PC-9 (cell line): ENCODE measurements at regions not wholly inside any gene's neighbourhood (a gene's known extent, or its start where the extent isn't known, plus 50 kb on each side); places are given as distances from the start of the nearest gene placed in this dataset.
"Not testable (repeated sequence)": the region's sequence is repeated elsewhere in the genome, so short reads cannot be mapped to it uniquely, and the experiment has no call there.

Source experiments
- BruUV-seq: library from RNA; stranded (reverse); fragments of 400-500 nt; replicated peaks from 2 replicates; lab custom pipeline; 2021; lab: Mats Ljungman, UMichigan
- CTCF ChIA-PET: fragments of 300-600 bp; sonication (Branson Sonifier 250); formaldehyde crosslinking; loops from one replicate; lab custom pipeline; 2022; ENCODE audit warnings: antibody characterized with exemption; lab: Charles Lee
- POLR2A ChIA-PET: fragments of 300-600 bp; sonication (Branson Sonifier 250); formaldehyde crosslinking; loops from one replicate; lab custom pipeline; 2022; ENCODE audit warnings: antibody characterized with exemption; ENCODE audit not compliant: unreplicated experiment; lab: Charles Lee
- DNase-seq, 2 experiments: peaks; one replicate each; pipeline versions ENCODE4 v3.0.0 to v3.0.0-alpha.2; 2015 to 2022; ENCODE audit warnings: mixed read lengths in 1 of 2
- H2AFZ ChIP-seq: fragments of 200-600 bp; sonication (generic); 2 replicates; pipeline ENCODE4 v1.8.1; 2017; ENCODE audit warnings: antibody characterized with exemption
- H3F3A ChIP-seq: fragments of 200-600 bp; sonication (generic); 2 replicates; pipeline ENCODE4 v1.8.1; 2017; ENCODE audit warnings: antibody characterized with exemption, mild to moderate bottlenecking, low read depth; ENCODE audit not compliant: insufficient read depth
- H3K27ac ChIP-seq: fragments of 200-600 bp; sonication (generic); 2 replicates; pipeline ENCODE4 v1.6.1; 2016; ENCODE audit warnings: mixed run types
- H3K27me3 ChIP-seq: fragments of 200-600 bp; sonication (generic); 2 replicates; pipeline ENCODE4 v1.6.1; 2016; ENCODE audit warnings: low read depth, mixed run types; ENCODE audit not compliant: insufficient read depth
- H3K36me3 ChIP-seq: fragments of 200-600 bp; sonication (generic); 2 replicates; pipeline ENCODE4 v1.6.1; 2016; ENCODE audit warnings: low read depth, mixed run types
- H3K4me1 ChIP-seq: fragments of 200-600 bp; sonication (generic); replicated peaks from 2 replicates; pipeline ENCODE4 v1.6.1; 2016; ENCODE audit warnings: mixed run types; ENCODE audit not compliant: insufficient read depth
- H3K4me2 ChIP-seq: fragments of 200-600 bp; sonication (generic); 2 replicates; pipeline ENCODE4 v1.6.1; 2017; ENCODE audit warnings: mixed run types
- H3K4me3 ChIP-seq: fragments of 200-600 bp; sonication (generic); 2 replicates; pipeline ENCODE4 v1.6.1; 2016; ENCODE audit warnings: mixed run types
- H3K79me2 ChIP-seq: fragments of 200-600 bp; sonication (generic); 2 replicates; pipeline ENCODE4 v1.6.1; 2017; ENCODE audit warnings: low read depth, mixed run types
- H3K9me2 ChIP-seq: fragments of 200-600 bp; sonication (generic); 2 replicates; pipeline ENCODE4 v1.8.1; 2017; ENCODE audit warnings: mild to moderate bottlenecking; ENCODE audit not compliant: insufficient read depth
- H3K9me3 ChIP-seq: fragments of 200-600 bp; sonication (generic); 2 replicates; pipeline ENCODE4 v1.8.1; 2016; ENCODE audit warnings: low read depth; ENCODE audit not compliant: insufficient read depth
- H4K20me1 ChIP-seq: fragments of 200-600 bp; sonication (generic); 2 replicates; pipeline ENCODE4 v1.8.1; 2017; ENCODE audit not compliant: insufficient read depth
- CTCF ChIP-seq: fragments of 200-600 bp; sonication (generic); conservative IDR thresholded peaks from 2 replicates; pipeline ENCODE4 v1.6.1; 2017; ENCODE audit warnings: mixed run types, antibody characterized with exemption, mild to moderate bottlenecking, moderate library complexity
- EZH2 ChIP-seq: fragments of 200-600 bp; sonication (generic); IDR thresholded peaks from 2 replicates; pipeline ENCODE4 v1.8.0; 2017; ENCODE audit warnings: antibody characterized with exemption, low read depth
- intact Hi-C: fragments of 100-400 bp; cut with micrococcal nuclease; formaldehyde crosslinking; loops from one replicate; pipeline ENCODE4 v1.10.0; 2022; ENCODE audit not compliant: unreplicated experiment

GRCh38 chrX:129092242-129092641, 431.0 kb downstream of the SMARCA1 start:
- intact Hi-C loops: no loop called here
- no peaks in the 10 kb centered on the region for H3K9me2 ChIP-seq
- POLR2A ChIA-PET: no interaction called here

GRCh38 chrX:129091097-129091496, 432.2 kb downstream of the SMARCA1 start:
- Histone ChIP-seq H3K4me3 (no peak overlapping the region), H3K27ac (no peak overlapping the region), H2AFZ (no peak overlapping the region), H3K9me3 (no peaks in the 10 kb centered on the region), H4K20me1 (no peaks in the 10 kb centered on the region), H3K4me2 (no peak overlapping the region), H3K36me3 (no peaks in the 10 kb centered on the region), H3K27me3 (no peaks in the 10 kb centered on the region), H3K9me2 (no peaks in the 10 kb centered on the region), H3K4me1 (no peaks in the 10 kb centered on the region), H3K79me2 (no peaks in the 10 kb centered on the region), H3F3A (no peaks in the 10 kb centered on the region)
- POLR2A ChIA-PET: no interaction called here
- BruUV-seq: no TSS peak
- CTCF ChIA-PET: no interaction called here
- TF ChIP-seq EZH2 (no peak), CTCF (no peak)
- intact Hi-C loops: no loop called here
- DNase-seq: no peak

More at GRCh38 chrX:129092242-129092641, 431.0 kb downstream of the SMARCA1 start:
- Histone ChIP-seq H3K4me3 (no peak overlapping the region), H3K79me2 (no peaks in the 10 kb centered on the region), H3K4me1 (no peaks in the 10 kb centered on the region), H3K27ac (no peak overlapping the region), H3F3A (no peaks in the 10 kb centered on the region), H3K9me3 (no peaks in the 10 kb centered on the region), H3K4me2 (no peak overlapping the region), H3K36me3 (no peaks in the 10 kb centered on the region), H2AFZ (no peak overlapping the region), H4K20me1 (no peaks in the 10 kb centered on the region), H3K27me3 (no peaks in the 10 kb centered on the region)
- CTCF ChIA-PET: no interaction called here
- no peak for DNase-seq
- TF ChIP-seq CTCF (no peak), EZH2 (no peak)
- BruUV-seq: no TSS peak

GRCh38 chrX:129086802-129087201, 436.5 kb downstream of the SMARCA1 start:
- intact Hi-C loops: no loop called here
- Histone ChIP-seq H3K9me3 (no peaks in the 10 kb centered on the region), H3K9me2 (no peaks in the 10 kb centered on the region), H3F3A (no peaks in the 10 kb centered on the region), H4K20me1 (no peaks in the 10 kb centered on the region), H3K4me1 (no peaks in the 10 kb centered on the region), H2AFZ (no peak overlapping the region), H3K79me2 (no peaks in the 10 kb centered on the region), H3K27me3 (no peaks in the 10 kb centered on the region), H3K27ac (no peak overlapping the region), H3K4me3 (no peak overlapping the region), H3K4me2 (no peak overlapping the region), H3K36me3 (no peaks in the 10 kb centered on the region)
- no TSS peak for BruUV-seq
- ChIA-PET CTCF (no interaction called here), POLR2A (no interaction called here)
- TF ChIP-seq CTCF (no peak), EZH2 (no peak)
- DNase-seq: no peak

GRCh38 chrX:129084291-129084690, 439.0 kb downstream of the SMARCA1 start:
- H3K79me2 ChIP-seq, H3F3A ChIP-seq, BruUV-seq, CTCF ChIA-PET, H3K4me1 ChIP-seq, H3K27me3 ChIP-seq, H2AFZ ChIP-seq, H3K4me2 ChIP-seq, H4K20me1 ChIP-seq, H3K36me3 ChIP-seq, H3K9me3 ChIP-seq, DNase-seq, POLR2A ChIA-PET, H3K27ac ChIP-seq, H3K9me2 ChIP-seq, H3K4me3 ChIP-seq, intact Hi-C loops: not testable (repeated sequence)
